ENCODE measurements at regions not wholly inside any gene's neighbourhood (a gene's known extent, or its start where the extent isn't known, plus 50 kb on each side); places are given as distances from the start of the nearest gene placed in this dataset.
"Not testable (repeated sequence)": the region's sequence is repeated elsewhere in the genome, so short reads cannot be mapped to it uniquely, and the experiment has no call there.

DNA sequence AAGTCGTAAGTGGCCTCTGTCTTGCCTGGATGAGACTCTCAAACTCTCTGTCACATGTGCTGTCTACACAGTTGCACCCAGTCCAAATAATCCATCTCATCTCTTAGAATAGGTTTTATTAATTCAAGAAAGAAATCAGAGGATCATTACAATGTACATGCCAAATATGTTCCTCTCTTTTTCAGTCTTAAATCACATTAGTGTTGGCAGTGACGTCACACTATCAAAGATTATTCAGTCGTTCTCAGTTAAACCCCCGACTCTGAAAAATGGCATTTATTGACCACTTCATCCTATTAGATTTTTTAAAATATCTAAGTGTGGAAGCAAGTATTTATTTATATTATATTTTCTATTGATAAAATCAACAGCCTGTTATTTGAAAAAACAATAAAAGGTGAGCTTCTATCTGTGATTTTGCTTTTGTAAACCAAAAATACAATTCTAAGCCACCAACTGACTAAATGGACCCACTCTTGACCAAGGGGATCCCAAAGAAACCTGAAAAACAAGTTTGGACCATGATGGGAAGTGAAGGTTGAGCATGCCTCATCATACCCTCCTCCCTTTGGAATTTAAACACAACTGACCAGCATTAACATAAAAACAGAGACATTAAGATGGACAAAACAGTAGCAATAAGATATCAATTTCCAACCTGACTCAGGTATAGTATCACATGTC, 1894.4 kb upstream of the LRRTM1 start:
- Histone ChIP-seq H3K4me1 (ENCODE audit: insufficient read depth, poor library complexity, severe bottlenecking) (no peaks in the 10 kb centered on the region), H3K9me3 (ENCODE audit: severe bottlenecking) (no peaks in the 10 kb centered on the region), H3K27ac (ENCODE audit: poor library complexity, severe bottlenecking) (no peak overlapping the region), H3K36me3 (ENCODE audit: low read depth) (no peaks in the 10 kb centered on the region), H3K27me3 (ENCODE audit: insufficient read depth, poor library complexity, severe bottlenecking) (no peaks in the 10 kb centered on the region), H3K4me3 (ENCODE audit: severe bottlenecking) (no peak overlapping the region)
- TF ChIP-seq, protein P1, sequence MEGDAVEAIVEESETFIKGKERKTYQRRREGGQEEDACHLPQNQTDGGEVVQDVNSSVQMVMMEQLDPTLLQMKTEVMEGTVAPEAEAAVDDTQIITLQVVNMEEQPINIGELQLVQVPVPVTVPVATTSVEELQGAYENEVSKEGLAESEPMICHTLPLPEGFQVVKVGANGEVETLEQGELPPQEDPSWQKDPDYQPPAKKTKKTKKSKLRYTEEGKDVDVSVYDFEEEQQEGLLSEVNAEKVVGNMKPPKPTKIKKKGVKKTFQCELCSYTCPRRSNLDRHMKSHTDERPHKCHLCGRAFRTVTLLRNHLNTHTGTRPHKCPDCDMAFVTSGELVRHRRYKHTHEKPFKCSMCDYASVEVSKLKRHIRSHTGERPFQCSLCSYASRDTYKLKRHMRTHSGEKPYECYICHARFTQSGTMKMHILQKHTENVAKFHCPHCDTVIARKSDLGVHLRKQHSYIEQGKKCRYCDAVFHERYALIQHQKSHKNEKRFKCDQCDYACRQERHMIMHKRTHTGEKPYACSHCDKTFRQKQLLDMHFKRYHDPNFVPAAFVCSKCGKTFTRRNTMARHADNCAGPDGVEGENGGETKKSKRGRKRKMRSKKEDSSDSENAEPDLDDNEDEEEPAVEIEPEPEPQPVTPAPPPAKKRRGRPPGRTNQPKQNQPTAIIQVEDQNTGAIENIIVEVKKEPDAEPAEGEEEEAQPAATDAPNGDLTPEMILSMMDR (IDR thresholded peaks at IDR 0.05; ENCODE audit: poor library complexity, severe bottlenecking), result no peak
- DNase-seq (ENCODE audit: low spot score) (no peak), ATAC-seq (ENCODE audit: low read depth) (no peak)

DNA sequence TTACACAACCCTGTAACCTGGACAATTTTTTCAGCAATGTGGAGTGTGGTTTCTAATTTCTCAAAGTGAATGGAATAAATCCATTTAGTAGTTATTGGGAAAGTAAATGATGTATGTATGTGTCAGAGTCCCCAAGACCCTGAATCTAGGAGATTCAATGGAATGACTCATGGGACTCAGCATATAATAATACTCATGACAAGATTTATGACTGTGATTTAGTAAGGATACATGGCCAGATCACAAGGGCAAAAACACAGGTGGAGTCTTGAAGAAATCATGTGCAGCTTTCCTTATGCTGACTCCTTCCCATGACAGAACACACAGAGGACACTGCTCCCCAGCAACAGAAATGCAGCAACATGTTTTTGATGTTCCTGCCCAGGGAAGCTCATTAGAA, 1877.7 kb upstream of the LRRTM1 start:
- Histone ChIP-seq H3K4me3 (ENCODE audit: severe bottlenecking) (no peak overlapping the region), H3K36me3 (ENCODE audit: low read depth) (no peaks in the 10 kb centered on the region), H3K4me1 (ENCODE audit: insufficient read depth, poor library complexity, severe bottlenecking) (no peaks in the 10 kb centered on the region), H3K27me3 (ENCODE audit: insufficient read depth, poor library complexity, severe bottlenecking) (no peaks in the 10 kb centered on the region), H3K27ac (ENCODE audit: poor library complexity, severe bottlenecking) (no peak overlapping the region), H3K9me3 (ENCODE audit: severe bottlenecking) (no peaks in the 10 kb centered on the region)
- TF ChIP-seq, protein P1 (IDR thresholded peaks at IDR 0.05; ENCODE audit: poor library complexity, severe bottlenecking), result no peak
- DNase-seq (ENCODE audit: low spot score) (no peak), ATAC-seq (ENCODE audit: low read depth) (peak; percentile 59; the same call in 2 of the 3 replicates)

DNA sequence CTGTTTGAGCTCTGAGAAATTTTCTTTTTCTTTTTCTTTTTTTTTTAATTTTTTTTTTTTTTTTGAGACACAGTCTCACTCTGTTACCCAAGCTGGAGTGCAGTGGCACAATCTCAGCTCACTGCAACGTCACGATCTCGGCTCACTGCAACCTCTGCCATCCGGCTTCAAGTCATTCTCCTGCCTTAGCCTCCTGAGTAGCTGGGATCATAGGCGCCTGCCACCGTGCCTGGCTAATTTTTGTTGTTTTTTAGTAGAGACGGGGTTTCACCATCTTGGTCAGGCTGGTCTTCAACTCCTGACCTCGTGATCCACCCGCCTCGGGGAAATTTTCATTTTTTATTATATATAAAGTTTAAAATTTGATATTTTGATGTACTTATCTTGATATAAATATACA, 1870.7 kb upstream of the LRRTM1 start:
- H3K27ac ChIP-seq (ENCODE audit: poor library complexity, severe bottlenecking); H3K4me3 ChIP-seq (ENCODE audit: severe bottlenecking); H3K27me3 ChIP-seq (ENCODE audit: insufficient read depth, poor library complexity, severe bottlenecking); DNase-seq (ENCODE audit: low spot score); H3K4me1 ChIP-seq (ENCODE audit: insufficient read depth, poor library complexity, severe bottlenecking); H3K36me3 ChIP-seq (ENCODE audit: low read depth); ATAC-seq (ENCODE audit: low read depth); H3K9me3 ChIP-seq (ENCODE audit: severe bottlenecking): not testable (repeated sequence)

DNA sequence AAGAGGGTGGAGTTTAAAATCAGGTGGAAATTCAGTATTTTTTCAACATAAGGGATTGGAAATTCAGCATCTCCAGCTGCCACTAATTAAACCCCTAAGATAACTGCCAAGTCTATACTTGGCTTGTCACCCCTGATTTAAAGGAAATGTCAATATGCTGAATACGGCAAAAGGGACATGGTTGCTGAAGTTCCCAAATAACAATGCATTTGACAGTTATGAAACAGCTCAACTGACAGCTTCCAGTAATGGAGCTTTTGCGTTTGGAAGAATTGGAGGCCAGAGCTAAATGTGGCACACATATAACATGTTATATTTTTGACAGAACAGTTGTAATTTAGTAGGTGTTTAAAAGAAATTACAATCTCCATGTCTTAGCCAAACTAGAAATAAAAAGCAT, 1867.9 kb upstream of the LRRTM1 start:
- H3K4me3 ChIP-seq (ENCODE audit: severe bottlenecking), result no peak overlapping the region
- H3K36me3 ChIP-seq (ENCODE audit: low read depth), result no peaks in the 10 kb centered on the region
- H3K9me3 ChIP-seq (ENCODE audit: severe bottlenecking), result no peaks in the 10 kb centered on the region
- no peaks in the 10 kb centered on the region for H3K4me1 ChIP-seq (ENCODE audit: insufficient read depth, poor library complexity, severe bottlenecking)
- H3K27ac ChIP-seq (ENCODE audit: poor library complexity, severe bottlenecking), result no peak overlapping the region
- no peaks in the 10 kb centered on the region for H3K27me3 ChIP-seq (ENCODE audit: insufficient read depth, poor library complexity, severe bottlenecking)
- no peak for DNase-seq (ENCODE audit: low spot score)
- ATAC-seq (ENCODE audit: low read depth), result no peak
- TF ChIP-seq, protein P1 (IDR thresholded peaks at IDR 0.05; ENCODE audit: poor library complexity, severe bottlenecking), result no peak

DNA sequence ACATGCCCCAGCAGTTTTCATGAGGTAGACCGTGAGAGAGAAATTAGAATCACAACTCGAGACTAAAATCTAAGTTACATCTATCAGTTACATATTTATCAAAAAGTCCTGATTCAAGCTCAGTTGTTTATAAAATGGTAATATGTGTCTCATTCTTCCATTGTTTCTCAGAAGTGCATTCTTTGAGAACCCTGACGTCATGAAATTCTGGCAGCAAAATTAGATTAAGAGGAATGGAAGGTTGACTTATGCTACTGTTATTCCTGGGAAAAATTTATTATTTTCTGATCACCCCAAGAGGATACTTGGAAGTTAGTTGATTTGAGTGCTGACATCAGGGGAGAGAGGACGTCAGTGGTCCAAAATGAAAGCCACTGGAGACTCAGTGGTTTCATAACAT, 1864.8 kb upstream of the LRRTM1 start:
- no peak overlapping the region for H3K4me3 ChIP-seq (ENCODE audit: severe bottlenecking)
- DNase-seq (ENCODE audit: low spot score) (no peak), ATAC-seq (ENCODE audit: low read depth) (no peak)
- TF ChIP-seq, protein P1 (IDR thresholded peaks at IDR 0.05; ENCODE audit: poor library complexity, severe bottlenecking), result no peak
- no peaks in the 10 kb centered on the region for H3K4me1 ChIP-seq (ENCODE audit: insufficient read depth, poor library complexity, severe bottlenecking)
- H3K27ac ChIP-seq (ENCODE audit: poor library complexity, severe bottlenecking), result no peak overlapping the region
- H3K9me3 ChIP-seq (ENCODE audit: severe bottlenecking), result no peaks in the 10 kb centered on the region
- H3K27me3 ChIP-seq (ENCODE audit: insufficient read depth, poor library complexity, severe bottlenecking), result no peaks in the 10 kb centered on the region
- no peaks in the 10 kb centered on the region for H3K36me3 ChIP-seq (ENCODE audit: low read depth)

Data from RWPE2 (cell line).